ENCODE measurements at regions not wholly inside any gene's neighbourhood (a gene's known extent, or its start where the extent isn't known, plus 50 kb on each side); places are given as distances from the start of the nearest gene placed in this dataset.
"Not testable (repeated sequence)": the region's sequence is repeated elsewhere in the genome, so short reads cannot be mapped to it uniquely, and the experiment has no call there.

GRCh38 chrX:104513162-104513561 is 52.8 kb upstream of the IL1RAPL2 start:
- DNase-seq: no peak

- no peak for DNase-seq
Measured at GRCh38 chrX:104510801-104511200, 55.2 kb upstream of the IL1RAPL2 start.

GRCh38 chrX:104502460-104502859 is 63.5 kb upstream of the IL1RAPL2 start:
- no peak for DNase-seq

- DNase-seq: no peak
Measured at GRCh38 chrX:104488811-104489210, 77.2 kb upstream of the IL1RAPL2 start.

- DNase-seq: no peak
Measured at GRCh38 chrX:104486691-104487090, 79.3 kb upstream of the IL1RAPL2 start.

- DNase-seq: no peak
Measured at GRCh38 chrX:104482757-104483156, 83.2 kb upstream of the IL1RAPL2 start.

GRCh38 chrX:104469771-104470170 is 96.2 kb upstream of the IL1RAPL2 start:
- no peak for DNase-seq

- no peak for DNase-seq
Measured at GRCh38 chrX:104459796-104460195, 106.2 kb upstream of the IL1RAPL2 start.

- DNase-seq: not testable (repeated sequence)
Measured at GRCh38 chrX:104457130-104457529, 108.9 kb upstream of the IL1RAPL2 start.

- DNase-seq: no peak
Measured at GRCh38 chrX:104450316-104450715, 115.7 kb upstream of the IL1RAPL2 start.

- no peak for DNase-seq
Measured at GRCh38 chrX:104445591-104445990, 120.4 kb upstream of the IL1RAPL2 start.

GRCh38 chrX:104435249-104435648 is 130.8 kb upstream of the IL1RAPL2 start:
- no peak for DNase-seq

- DNase-seq: no peak
Measured at GRCh38 chrX:104432321-104432720, 133.7 kb upstream of the IL1RAPL2 start.

- no peak for DNase-seq
Measured at GRCh38 chrX:104430742-104431119, 135.3 kb upstream of the IL1RAPL2 start.

- DNase-seq: no peak
Measured at GRCh38 chrX:104430072-104430741, 135.8 kb upstream of the IL1RAPL2 start.

- no peak for DNase-seq
Measured at GRCh38 chrX:104428231-104428630, 137.8 kb upstream of the IL1RAPL2 start.

GRCh38 chrX:104427693-104428092 is 138.3 kb upstream of the IL1RAPL2 start:
- DNase-seq: no peak

GRCh38 chrX:104427073-104427472 is 138.9 kb upstream of the IL1RAPL2 start:
- DNase-seq: no peak

- DNase-seq: no peak
Measured at GRCh38 chrX:104420907-104421306, 145.1 kb upstream of the IL1RAPL2 start.

GRCh38 chrX:104419926-104420325 is 146.1 kb upstream of the IL1RAPL2 start:
- no peak for DNase-seq

- DNase-seq: no peak
Measured at GRCh38 chrX:104419211-104419610, 146.8 kb upstream of the IL1RAPL2 start.

- no peak for DNase-seq
Measured at GRCh38 chrX:104411800-104412199, 154.2 kb upstream of the IL1RAPL2 start.

GRCh38 chrX:104400387-104400786 is 145.7 kb upstream of the ESX1 start:
- DNase-seq: no peak

- DNase-seq: no peak
Measured at GRCh38 chrX:104392350-104392749, 137.6 kb upstream of the ESX1 start.

GRCh38 chrX:104391906-104392305 is 137.2 kb upstream of the ESX1 start:
- no peak for DNase-seq
